Neural crest cell (in vitro differentiated cells): ENCODE measurements at regions not wholly inside any gene's neighbourhood (a gene's known extent, or its start where the extent isn't known, plus 50 kb on each side); places are given as distances from the start of the nearest gene placed in this dataset.
"Not testable (repeated sequence)": the region's sequence is repeated elsewhere in the genome, so short reads cannot be mapped to it uniquely, and the experiment has no call there.

Experiments used
- DNase-seq: peaks from one replicate; pipeline ENCODE4 v3.0.0; 2021; ENCODE audit warnings: low read depth, mixed read lengths, low spot score
- H3K27ac Mint-ChIP-seq: one replicate; pipeline ENCODE4 v1.8.0; 2021; ENCODE audit warnings: mild to moderate bottlenecking, mixed read lengths; ENCODE audit not compliant: unreplicated experiment
- H3K27me3 Mint-ChIP-seq: 2 replicates; pipeline ENCODE4 v1.8.0; 2021; ENCODE audit warnings: low read depth, mild to moderate bottlenecking, mixed read lengths
- H3K36me3 Mint-ChIP-seq: 2 replicates; pipeline ENCODE4 v1.8.0; 2021; ENCODE audit warnings: low read depth, mild to moderate bottlenecking, mixed read lengths
- H3K4me1 Mint-ChIP-seq: 2 replicates; pipeline ENCODE4 v1.8.0; 2021; ENCODE audit warnings: mixed read lengths
- H3K4me3 Mint-ChIP-seq: one replicate; pipeline ENCODE4 v1.8.0; 2021; ENCODE audit warnings: mild to moderate bottlenecking, mixed read lengths
- H3K9me3 Mint-ChIP-seq: 2 replicates; pipeline ENCODE4 v1.8.0; 2021; ENCODE audit warnings: mixed read lengths
- TF ChIP-seq, protein P1 (sequence below): fragments of 200-600 bp; sonication (generic); conservative IDR thresholded peaks from 2 replicates; pipeline ENCODE4 v1.5.0; 2021; ENCODE audit warnings: antibody characterized with exemption, mild to moderate bottlenecking

DNA sequence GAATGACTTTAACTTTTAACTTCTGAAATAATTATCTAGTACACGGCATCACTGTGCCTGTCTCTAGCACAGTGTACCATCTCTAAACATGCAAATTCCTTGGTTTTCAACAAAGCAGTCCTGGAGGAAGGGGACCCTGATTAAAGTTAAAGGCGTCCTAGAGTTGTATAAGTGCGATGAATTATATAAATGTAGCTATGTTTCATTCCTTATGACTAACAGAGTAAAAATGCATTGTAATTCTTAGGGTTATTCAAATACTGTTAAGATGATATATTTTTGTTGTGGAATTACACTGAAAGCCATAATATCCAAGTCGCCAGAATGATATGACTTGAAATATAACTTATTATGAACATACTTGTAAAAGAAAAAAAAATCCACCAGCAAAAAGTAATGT, 544.9 kb upstream of the LINC00305 start:
- peaks cover 5% of the 10 kb centered on the region for H3K9me3 Mint-ChIP-seq
- TF ChIP-seq, protein P1, sequence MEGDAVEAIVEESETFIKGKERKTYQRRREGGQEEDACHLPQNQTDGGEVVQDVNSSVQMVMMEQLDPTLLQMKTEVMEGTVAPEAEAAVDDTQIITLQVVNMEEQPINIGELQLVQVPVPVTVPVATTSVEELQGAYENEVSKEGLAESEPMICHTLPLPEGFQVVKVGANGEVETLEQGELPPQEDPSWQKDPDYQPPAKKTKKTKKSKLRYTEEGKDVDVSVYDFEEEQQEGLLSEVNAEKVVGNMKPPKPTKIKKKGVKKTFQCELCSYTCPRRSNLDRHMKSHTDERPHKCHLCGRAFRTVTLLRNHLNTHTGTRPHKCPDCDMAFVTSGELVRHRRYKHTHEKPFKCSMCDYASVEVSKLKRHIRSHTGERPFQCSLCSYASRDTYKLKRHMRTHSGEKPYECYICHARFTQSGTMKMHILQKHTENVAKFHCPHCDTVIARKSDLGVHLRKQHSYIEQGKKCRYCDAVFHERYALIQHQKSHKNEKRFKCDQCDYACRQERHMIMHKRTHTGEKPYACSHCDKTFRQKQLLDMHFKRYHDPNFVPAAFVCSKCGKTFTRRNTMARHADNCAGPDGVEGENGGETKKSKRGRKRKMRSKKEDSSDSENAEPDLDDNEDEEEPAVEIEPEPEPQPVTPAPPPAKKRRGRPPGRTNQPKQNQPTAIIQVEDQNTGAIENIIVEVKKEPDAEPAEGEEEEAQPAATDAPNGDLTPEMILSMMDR = no peak
- no peak overlapping the region for H3K4me3 Mint-ChIP-seq
- peaks cover 8% of the 10 kb centered on the region for H3K4me1 Mint-ChIP-seq
- no peaks in the 10 kb centered on the region for H3K27me3 Mint-ChIP-seq
- no peaks in the 10 kb centered on the region for H3K36me3 Mint-ChIP-seq
- H3K27ac Mint-ChIP-seq = peak overlapping the region; percentile 35
- DNase-seq = no peak

DNA sequence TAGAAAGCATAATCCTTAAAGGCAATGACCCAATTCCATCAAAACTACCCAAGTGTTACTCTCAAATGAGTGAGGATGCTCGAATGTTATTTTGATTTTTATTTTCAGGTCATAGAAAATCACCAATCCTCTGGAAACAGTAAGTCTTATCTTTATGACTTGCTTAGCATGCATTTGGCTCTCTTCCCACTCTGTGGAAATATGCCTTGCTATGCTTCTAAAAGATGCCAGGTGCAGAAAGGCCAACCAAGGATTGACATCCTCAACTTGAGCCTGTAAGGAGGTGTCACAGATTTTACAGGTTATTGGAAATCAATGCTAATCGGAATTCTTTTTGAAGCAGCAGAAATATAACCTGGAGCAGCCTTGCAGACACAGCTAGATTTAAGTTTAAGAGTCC, 543.9 kb upstream of the LINC00305 start:
- Mint-ChIP-seq H3K27ac (no peak overlapping the region), H3K9me3 (peaks cover 3% of the 10 kb centered on the region), H3K4me1 (peaks cover 8% of the 10 kb centered on the region), H3K27me3 (no peaks in the 10 kb centered on the region), H3K36me3 (no peaks in the 10 kb centered on the region), H3K4me3 (no peak overlapping the region)
- TF ChIP-seq, protein P1 = no peak
- no peak for DNase-seq

DNA sequence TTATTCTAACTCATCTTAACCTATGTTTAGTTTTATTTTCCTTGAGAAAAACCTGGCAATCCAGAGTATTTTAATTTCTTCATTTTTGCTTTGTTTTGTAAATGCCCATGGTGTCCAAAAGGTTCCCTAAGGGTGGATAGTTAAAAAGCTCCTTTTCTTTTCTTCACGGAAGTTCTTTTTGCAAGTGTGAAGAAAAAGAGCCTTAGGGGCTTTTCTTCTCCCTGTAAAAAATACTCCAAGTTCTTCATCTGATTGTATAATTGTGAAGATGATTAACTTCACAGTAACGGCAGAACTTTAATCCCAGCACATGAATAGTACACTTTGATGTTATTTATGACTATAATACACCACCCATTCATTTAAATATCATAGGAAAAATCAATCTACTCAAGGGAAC, 530.2 kb upstream of the LINC00305 start:
- TF ChIP-seq, protein P1 = no peak
- Mint-ChIP-seq H3K27ac (no peak overlapping the region), H3K4me3 (no peak overlapping the region), H3K36me3 (peaks cover 3% of the 10 kb centered on the region), H3K27me3 (no peaks in the 10 kb centered on the region), H3K9me3 (no peaks in the 10 kb centered on the region), H3K4me1 (peaks cover 7% of the 10 kb centered on the region)
- no peak for DNase-seq

DNA sequence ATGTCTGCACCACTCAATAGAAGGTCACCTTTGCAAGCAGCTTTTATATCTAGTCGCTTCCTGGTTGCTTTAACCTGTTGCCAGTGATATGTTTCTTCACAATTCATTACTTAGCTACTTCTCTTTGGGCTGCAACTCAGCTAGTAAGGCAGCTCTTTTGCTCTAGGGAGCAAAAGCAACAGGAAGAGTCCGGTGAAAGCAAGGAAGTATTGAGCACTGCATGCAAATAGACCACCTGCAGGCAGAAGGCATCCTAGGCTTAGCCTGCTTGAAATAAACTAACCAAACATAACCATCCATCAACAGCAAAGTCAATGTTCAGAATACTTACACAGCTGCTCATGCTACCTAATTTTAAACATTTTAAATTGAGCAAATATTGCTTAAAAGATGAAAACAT, 529.2 kb upstream of the LINC00305 start:
- peaks cover 3% of the 10 kb centered on the region for H3K36me3 Mint-ChIP-seq
- no peak for DNase-seq
- H3K9me3 Mint-ChIP-seq = no peaks in the 10 kb centered on the region
- no peak overlapping the region for H3K27ac Mint-ChIP-seq
- H3K27me3 Mint-ChIP-seq = no peaks in the 10 kb centered on the region
- H3K4me1 Mint-ChIP-seq = peaks cover 7% of the 10 kb centered on the region
- TF ChIP-seq, protein P1 = no peak
- no peak overlapping the region for H3K4me3 Mint-ChIP-seq

DNA sequence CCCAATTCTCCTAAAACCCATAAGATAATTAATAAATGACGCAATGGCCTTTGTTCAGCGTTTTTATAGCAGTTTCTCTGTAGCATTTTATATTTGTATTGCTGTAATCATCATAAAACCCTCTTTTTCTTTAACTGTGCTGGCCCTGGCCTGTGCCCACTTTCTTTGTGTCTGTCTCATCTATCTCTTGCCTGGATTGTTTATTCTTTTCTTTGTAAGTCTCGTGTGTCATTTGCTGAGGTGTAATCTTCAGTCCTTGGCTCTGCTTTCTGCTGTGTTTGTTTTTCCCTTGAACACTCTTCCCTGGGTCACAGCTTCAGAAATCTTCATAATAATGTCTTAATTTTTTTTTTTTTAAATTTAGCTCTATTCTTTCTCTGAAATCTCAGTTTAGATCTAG, 525.8 kb upstream of the LINC00305 start:
- no peaks in the 10 kb centered on the region for H3K27me3 Mint-ChIP-seq

DNA sequence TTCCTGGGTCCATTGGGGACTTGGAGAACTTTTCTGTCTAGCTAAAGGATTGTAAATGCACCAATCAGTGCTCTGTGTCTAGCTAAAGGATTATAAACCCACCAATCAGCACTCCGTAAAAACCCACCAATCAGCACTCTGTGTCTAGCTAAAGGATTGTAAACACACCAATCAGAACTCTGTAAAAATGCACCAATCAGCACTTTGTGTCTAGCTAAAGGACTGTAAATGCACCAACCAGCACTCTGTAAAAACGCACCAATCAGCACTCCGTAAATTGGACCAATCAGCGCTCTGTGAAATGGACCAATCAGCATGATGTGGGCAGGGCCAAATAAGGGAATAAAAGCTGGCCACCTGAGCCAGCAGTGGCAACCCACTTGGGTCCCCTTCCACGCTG, 522.4 kb upstream of the LINC00305 start:
- H3K27ac Mint-ChIP-seq, H3K27me3 Mint-ChIP-seq, H3K4me3 Mint-ChIP-seq, DNase-seq, H3K36me3 Mint-ChIP-seq, H3K4me1 Mint-ChIP-seq, H3K9me3 Mint-ChIP-seq: not testable (repeated sequence)

More for the DNA sequence above, 525.8 kb upstream of the LINC00305 start:
- H3K36me3 Mint-ChIP-seq = peaks cover 3% of the 10 kb centered on the region
- H3K27ac Mint-ChIP-seq = no peak overlapping the region
- peaks cover 7% of the 10 kb centered on the region for H3K4me1 Mint-ChIP-seq
- DNase-seq = no peak
- H3K4me3 Mint-ChIP-seq = no peak overlapping the region
- H3K9me3 Mint-ChIP-seq = peaks cover 2% of the 10 kb centered on the region
- TF ChIP-seq, protein P1 = no peak
